Stimulated activated CD4-positive, alpha-beta T cell treated with anti-CD3 and anti-CD28 coated beads, Interleukin-12 subunit alpha, Interleukin-12 subunit beta, amount 100 ng/mL, for 48 hours (primary cell): ENCODE measurements at regions not wholly inside any gene's neighbourhood (a gene's known extent, or its start where the extent isn't known, plus 50 kb on each side); places are given as distances from the start of the nearest gene placed in this dataset.

Experiments used
- DNase-seq, 3 donors: peaks; one replicate each; pipeline ENCODE4 v3.0.0-alpha.2; 2020; ENCODE audit warnings: low read depth in 2 of 3, low spot score in 1 of 3

GRCh38 chr14:101347893-101348777, 213.2 kb upstream of the DIO3 start:
- no peak for DNase-seq

DNA sequence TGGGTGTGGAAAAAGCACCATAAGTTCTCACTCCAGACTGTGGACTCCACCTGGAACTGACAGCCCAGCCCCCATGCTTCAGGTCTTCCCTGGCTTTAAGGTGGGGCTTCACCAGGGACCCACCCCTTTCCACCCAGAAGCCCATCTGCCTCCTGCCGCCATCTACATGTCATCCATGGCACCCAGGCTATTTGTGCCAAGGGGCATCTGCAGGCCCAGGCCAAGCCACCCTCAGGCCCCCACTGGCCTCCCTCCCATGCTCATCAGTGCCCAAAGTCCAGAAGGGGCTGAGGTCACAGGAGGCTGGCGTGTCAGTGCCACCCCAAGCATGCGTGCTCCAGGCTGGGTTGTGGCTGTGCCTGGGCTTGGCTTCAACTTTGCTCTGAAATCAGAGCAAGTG, 212.2 kb upstream of the DIO3 start:
- DNase-seq, result no peak

- DNase-seq, result no peak
These were observed 211.3 kb upstream of the DIO3 start for GRCh38 chr14:101350021-101350420.

- DNase-seq, result no peak
These were observed 210.6 kb upstream of the DIO3 start for GRCh38 chr14:101350691-101351090.

- DNase-seq, result no peak
These were observed 210.1 kb upstream of the DIO3 start for GRCh38 chr14:101351146-101351545.

- DNase-seq, result no peak
These were observed 209.5 kb upstream of the DIO3 start for GRCh38 chr14:101351769-101352168.

DNA sequence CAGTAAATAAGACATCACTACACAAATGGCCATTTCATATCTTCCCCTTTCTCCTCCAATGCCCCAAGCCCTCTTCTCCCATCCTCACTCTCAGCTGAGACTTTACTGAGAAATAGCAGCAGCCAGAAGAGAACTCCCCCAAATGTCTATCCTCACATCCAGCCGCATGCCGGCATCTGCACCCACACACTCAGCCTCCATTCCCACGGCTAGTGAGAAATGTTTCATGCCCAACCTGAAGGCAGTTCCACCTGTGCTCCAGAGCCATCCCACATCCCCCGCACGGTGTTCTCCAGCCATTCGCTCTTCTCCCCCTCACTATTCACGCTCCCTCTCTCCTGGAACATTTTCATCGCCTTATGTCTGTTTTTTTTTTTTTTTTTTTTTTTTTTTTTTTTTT, 208.7 kb upstream of the DIO3 start:
- DNase-seq, result no peak

DNA sequence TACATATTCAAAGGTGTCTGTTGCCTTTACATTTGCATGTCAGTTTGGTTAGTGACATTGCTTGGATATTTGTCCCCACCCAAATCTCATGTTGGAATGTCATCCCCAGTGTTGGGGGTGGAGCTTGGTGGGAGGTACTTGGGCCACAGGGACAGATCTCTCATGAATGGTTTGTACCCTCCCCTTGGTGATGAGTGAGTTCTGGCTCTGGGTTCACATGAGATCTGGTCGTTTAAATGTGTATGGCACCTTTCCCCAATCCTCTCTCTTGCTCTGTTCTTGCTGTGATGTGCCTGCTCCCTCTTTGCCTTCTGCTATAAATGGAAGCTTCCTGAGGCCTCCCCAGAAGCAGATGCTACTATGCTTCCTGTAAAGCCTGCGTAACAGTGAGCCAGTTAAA, 207.9 kb upstream of the DIO3 start:
- DNase-seq, result no peak

DNA sequence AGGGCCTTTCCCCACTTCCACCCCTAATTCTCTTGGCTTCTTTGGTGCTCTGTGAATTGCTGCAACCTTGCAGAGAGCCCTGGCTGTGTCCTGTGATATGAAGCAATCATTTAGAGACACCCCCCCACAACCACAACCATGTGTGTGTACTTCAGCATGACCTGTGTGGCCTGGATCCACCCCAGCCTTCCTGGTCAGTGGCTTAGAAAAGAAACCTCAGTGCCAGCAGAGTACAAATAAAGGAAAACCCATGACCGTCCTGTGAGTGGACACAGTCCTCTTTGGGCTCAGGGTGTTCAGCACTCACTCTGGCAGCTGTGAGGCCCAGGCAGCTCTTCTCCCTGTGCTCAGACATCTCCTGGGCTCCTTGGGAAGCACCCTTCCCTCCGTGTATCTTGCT, 206.6 kb upstream of the DIO3 start:
- no peak for DNase-seq

DNA sequence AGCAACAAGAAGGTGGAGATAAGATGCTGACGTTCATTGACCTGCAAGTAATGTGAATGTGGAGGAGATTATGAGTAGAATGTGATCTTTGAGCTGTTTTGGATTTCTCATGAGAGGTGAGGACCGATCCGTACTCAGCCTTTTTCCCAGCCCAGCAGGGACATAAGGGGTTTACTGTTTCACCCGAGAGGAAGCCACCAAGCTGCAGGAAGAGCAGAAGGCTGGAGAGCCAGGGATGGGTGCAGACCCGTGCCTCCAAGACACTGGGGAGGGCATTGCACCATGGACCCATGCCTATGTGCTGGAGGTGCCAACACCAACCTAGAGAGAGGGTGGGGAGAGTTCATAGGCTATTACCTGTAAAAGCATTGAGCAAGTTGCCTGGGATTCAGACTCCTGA, 206.0 kb upstream of the DIO3 start:
- DNase-seq, result no peak

DNA sequence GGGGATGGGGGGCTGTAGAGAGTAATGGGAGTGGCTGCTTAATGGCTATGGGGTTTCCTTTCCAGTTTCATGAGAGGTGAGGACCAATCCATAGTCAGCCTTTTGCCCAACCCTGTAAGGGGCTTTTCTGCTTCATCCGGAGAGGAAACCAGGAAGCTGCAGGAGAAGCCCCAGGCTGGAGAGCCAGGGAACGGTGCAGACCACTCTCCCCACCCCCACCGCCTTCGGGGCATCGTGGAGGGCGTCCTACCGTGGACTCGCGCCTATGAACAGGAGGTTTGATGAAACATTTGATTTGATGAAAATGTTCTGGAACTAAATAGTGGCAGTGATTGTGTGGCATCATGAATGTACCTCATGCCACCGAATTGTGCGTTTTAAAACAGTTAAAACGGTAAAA, 204.3 kb upstream of the DIO3 start:
- DNase-seq, result no peak

DNA sequence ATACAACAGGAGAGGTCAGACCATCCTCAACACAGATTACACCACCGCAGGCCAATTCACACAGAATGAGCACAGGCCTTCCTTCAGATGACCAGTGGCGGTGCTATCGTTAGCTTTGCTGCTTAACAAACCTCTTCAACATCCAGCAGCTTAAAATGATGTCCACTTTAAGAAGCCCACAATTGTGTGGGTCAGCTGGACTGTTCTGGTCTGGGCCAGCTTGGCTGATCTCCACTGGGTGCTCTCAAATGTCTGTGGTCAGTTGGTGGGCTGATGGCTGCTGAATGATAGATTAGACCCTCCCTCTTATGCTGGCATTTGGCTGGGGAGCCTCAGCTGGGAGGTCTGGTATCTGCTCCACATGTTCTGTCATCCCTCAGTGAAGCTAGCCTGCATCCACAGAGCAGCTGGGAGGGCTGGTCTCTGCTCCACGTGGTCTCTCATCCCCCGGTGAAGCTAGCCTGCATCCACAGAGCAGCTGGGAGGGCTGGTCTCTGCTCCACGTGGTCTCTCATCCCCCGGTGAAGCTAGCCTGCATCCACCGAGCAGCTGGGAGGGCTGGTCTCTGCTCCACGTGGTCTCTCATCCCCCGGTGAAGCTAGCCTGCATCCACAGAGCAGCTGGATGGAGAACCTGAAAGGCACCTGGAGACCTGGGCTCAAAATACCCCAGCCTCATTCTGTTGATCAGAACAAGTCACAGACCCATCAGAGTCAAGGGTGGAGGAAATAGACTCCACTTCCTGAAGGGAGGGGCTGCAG, 203.6 kb upstream of the DIO3 start:
- DNase-seq, result no peak

- no peak for DNase-seq
These were observed 202.8 kb upstream of the DIO3 start for GRCh38 chr14:101358320-101359125.

DNA sequence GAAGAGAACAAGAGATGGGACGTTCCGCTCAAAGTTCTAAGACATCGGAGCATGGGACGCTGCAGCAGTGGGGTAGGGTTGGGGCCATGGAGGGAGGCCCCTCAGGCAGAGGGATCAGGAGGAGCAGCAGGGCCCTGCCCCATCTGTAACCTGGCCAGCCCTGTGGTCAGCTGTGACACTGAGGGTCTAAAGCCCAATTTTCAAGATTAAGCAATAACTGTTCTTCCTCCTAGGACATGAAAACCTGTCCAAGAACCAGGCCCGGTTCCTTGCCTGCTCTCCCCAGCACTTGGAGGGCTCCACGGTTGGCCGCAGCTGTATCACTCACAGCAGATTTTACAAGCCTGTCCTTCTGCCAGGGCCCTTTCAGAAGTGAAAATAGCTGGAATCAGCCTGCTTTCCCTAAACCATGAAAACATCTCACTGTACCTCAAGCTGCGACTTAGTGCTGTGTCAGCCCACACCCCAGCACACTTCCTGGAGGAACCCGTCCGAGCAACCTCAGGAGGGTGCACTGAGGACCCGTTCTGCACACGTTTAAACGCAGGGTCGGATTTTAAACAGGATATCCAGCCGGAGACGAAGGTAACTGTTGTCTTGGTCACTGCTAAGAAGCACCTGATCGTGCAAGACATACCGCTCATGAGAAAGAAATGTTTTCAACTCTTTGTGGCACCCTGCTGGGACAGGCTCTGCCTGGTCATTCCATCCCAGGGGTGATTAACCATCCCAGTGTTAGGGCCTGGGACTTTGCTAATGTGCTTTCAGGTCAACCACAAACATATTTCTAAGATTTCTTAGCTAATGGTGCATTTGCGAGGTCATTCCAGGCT, 201.9 kb upstream of the DIO3 start:
- no peak for DNase-seq

- no peak for DNase-seq
These were observed 201.0 kb upstream of the DIO3 start for GRCh38 chr14:101360054-101360911.

DNA sequence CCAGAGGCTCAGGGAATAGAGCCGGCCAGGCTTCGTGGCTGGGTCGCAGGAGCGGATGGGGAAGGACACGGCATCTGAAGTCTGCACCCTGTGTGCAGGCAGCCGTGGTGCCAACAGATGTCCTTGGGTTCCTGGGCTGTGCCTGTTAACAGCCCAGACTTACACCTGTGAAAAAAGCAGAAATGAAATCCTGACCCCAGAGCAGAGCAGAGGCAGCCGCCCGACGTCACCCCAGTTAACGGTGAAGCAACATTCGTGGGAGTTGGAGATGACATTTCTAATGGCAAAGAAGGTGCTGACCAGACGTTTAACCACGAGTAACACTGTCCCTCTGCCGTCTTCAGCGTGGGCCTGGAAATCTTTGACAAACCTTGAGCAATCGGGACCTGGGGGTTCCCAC, 200.3 kb upstream of the DIO3 start:
- DNase-seq, result no peak

DNA sequence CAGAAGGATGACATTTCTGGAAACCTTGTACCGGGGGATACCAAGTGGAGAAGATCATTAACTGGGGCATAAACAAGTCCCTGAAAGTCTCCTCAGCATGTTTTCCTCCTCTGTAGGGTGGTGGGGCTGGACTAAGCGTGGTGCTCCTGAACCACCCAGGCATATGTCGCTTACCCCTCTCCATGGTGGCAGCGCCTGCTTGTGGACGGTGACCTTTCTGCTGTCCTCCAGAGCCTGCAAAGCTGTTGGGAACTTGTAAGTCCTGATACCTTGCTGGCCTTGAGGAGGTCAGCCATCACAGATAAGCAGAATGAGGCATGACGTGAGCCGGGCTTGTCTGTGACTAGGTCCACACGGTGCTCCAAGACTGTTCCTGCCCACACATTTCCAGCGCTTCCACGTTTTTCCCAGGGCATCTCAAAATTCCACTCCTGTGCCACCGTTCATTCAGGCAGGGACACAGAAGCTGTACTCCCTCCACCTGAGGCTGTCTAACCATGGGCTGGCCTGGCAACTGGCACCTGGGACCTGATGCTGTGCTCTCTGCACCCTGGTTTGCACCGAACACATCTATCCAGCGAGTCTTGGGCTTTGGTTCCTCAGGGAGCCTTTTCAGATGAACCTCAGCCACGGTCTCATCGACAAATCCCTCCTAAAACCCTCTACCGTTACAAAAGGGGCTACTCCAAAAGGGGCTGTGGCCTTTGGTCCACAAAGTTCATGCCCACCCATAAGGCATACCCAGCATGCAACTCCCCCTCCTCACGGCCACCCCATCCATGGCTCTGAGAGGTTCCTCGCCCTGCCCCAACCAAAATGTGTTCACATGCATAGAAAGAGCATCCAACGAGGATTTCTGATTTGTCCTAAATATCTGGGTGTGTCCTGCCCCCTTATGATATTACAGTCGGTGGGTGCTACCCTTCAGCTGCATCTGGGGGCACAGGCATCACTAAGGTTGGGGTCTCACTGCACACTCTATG, 199.6 kb upstream of the DIO3 start:
- no peak for DNase-seq

DNA sequence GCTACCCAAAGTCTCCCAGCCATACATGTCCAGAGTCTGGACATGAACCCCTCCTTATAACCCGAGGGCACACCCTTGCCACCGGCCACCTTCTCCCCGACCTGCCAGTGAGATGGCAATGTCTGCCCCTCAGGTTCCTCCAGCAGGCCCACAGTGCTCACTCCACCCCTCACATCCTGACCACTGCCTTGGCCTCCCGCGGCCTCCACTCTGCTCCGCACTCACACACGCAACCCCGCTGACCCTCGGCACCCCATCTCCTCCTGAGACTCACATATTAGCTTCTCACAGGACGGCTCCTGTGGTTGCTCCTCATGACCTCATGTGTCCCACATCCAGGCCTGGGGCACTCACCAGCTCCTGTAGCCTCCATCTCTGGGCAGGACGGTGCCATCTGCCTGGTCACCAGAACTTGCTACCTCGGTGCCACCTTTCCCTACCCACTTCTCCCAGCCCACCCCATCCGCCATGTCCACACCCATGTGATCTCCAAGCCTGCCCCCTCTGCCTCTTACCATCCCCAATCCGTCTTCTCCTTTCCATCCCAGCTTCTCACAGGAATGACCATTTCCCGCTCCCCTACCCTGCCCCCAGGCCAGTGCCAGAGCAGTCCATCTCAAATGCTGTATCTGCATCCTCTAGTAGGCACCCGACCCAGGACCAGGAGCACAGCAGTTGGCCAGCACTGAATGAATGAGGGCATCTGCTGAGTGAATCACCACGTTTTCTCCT, 198.6 kb upstream of the DIO3 start:
- no peak for DNase-seq
